HepG2 (cell line): ENCODE measurements at regions not wholly inside any gene's neighbourhood (a gene's known extent, or its start where the extent isn't known, plus 50 kb on each side); places are given as distances from the start of the nearest gene placed in this dataset.

ENCODE experiments used
- BCL6 ChIP-seq: IDR thresholded peaks from 2 replicates; pipeline ENCODE4 v1.6.1; 2016; ENCODE audit warnings: missing genetic modification reagents, missing compliant biosample characterization
- CREB3 ChIP-seq: sonication (generic); formaldehyde crosslinking; IDR thresholded peaks from 2 replicates; pipeline ENCODE4 v1.5.0; 2020; ENCODE audit warnings: missing genetic modification reagents
- DR1 ChIP-seq: sonication (generic); formaldehyde crosslinking; IDR thresholded peaks from 2 replicates; pipeline ENCODE4 v1.8.0; 2021; ENCODE audit warnings: mild to moderate bottlenecking, missing genetic modification reagents, inconsistent platforms
- PITX1 ChIP-seq: sonication (generic); formaldehyde crosslinking; IDR thresholded peaks from 2 replicates; pipeline ENCODE4 v1.5.1; 2020; ENCODE audit warnings: mild to moderate bottlenecking, missing genetic modification reagents
- SMAD9 ChIP-seq: sonication (generic); formaldehyde crosslinking; IDR thresholded peaks from 2 replicates; pipeline ENCODE4 v1.5.1; 2020; ENCODE audit warnings: mild to moderate bottlenecking, missing genetic modification reagents
- SNRNP70 ChIP-seq: fragments of 200-400 bp; formaldehyde crosslinking; IDR thresholded peaks from 2 replicates; pipeline ENCODE4 v1.6.1; 2017; ENCODE audit warnings: mild to moderate bottlenecking, low read depth, low read length, moderate library complexity
- SOX13 ChIP-seq, 3 experiments: fragments of 450-650 bp in 1 of 3; sonication (generic) in 1 of 3; formaldehyde crosslinking in 1 of 3; IDR thresholded peaks in 2 of 3; conservative IDR thresholded peaks in 1 of 3; 2 replicates each; pipeline versions ENCODE4 v1.5.0 to v1.6.1; 2016 to 2020; ENCODE audit warnings: antibody characterized with exemption in 1 of 3, mild to moderate bottlenecking in 1 of 3, missing compliant biosample characterization in 1 of 3, missing genetic modification reagents in 1 of 3, moderate library complexity in 1 of 3
- TARDBP ChIP-seq: sonication (generic); formaldehyde crosslinking; IDR thresholded peaks from 2 replicates; pipeline ENCODE4 v1.8.0; 2022; ENCODE audit warnings: mild to moderate bottlenecking, missing genetic modification reagents
- TCF7 ChIP-seq: sonication (generic); IDR thresholded peaks from 2 replicates; pipeline ENCODE4 v1.6.1; 2016; ENCODE audit warnings: antibody characterized with exemption, low read depth
- TEAD3 ChIP-seq: optimal IDR thresholded peaks from 2 replicates; pipeline ENCODE3; 2016; ENCODE audit warnings: borderline replicate concordance
- YEATS2 ChIP-seq: sonication (generic); formaldehyde crosslinking; IDR thresholded peaks from 2 replicates; pipeline ENCODE4 v1.4.0; 2020; ENCODE audit warnings: missing genetic modification reagents, borderline replicate concordance
- ZBTB7B ChIP-seq: sonication (generic); formaldehyde crosslinking; IDR thresholded peaks from 2 replicates; pipeline ENCODE4 v1.4.0; 2020; ENCODE audit warnings: missing genetic modification reagents
- ZC3H13 ChIP-seq: sonication (generic); formaldehyde crosslinking; IDR thresholded peaks from 2 replicates; pipeline ENCODE4 v1.8.1; 2023; ENCODE audit warnings: mild to moderate bottlenecking, missing genetic modification reagents, moderate library complexity
- ZFY ChIP-seq: sonication (generic); formaldehyde crosslinking; IDR thresholded peaks from 2 replicates; pipeline ENCODE4 v1.4.0; 2020; ENCODE audit warnings: missing genetic modification reagents
- ZKSCAN8 ChIP-seq: IDR thresholded peaks from 2 replicates; pipeline ENCODE4 v1.6.1; 2016; ENCODE audit warnings: borderline replicate concordance, missing genetic modification reagents, missing compliant biosample characterization
- ZNF33A ChIP-seq: sonication (generic); formaldehyde crosslinking; IDR thresholded peaks from 2 replicates; pipeline ENCODE4 v1.5.1; 2020; ENCODE audit warnings: missing genetic modification reagents, mild to moderate bottlenecking, moderate library complexity, borderline replicate concordance
- ZNF562 ChIP-seq: sonication (generic); formaldehyde crosslinking; IDR thresholded peaks from 2 replicates; pipeline ENCODE4 v1.8.0; 2022; ENCODE audit warnings: missing genetic modification reagents, borderline replicate concordance
- ZSCAN9 ChIP-seq: IDR thresholded peaks from 2 replicates; pipeline ENCODE4 v1.6.1; 2016; ENCODE audit warnings: borderline replicate concordance
- TF ChIP-seq, protein P1 (sequence below): sonication (generic); formaldehyde crosslinking; IDR thresholded peaks from 2 replicates; pipeline ENCODE4 v1.5.1; 2020; ENCODE audit warnings: missing genetic modification reagents, mild to moderate bottlenecking, borderline replicate concordance
- TF ChIP-seq, protein P2 (sequence below): sonication (generic); formaldehyde crosslinking; IDR thresholded peaks from 2 replicates; pipeline ENCODE4 v1.5.0; 2020; ENCODE audit warnings: mild to moderate bottlenecking, missing genetic modification reagents
- TF ChIP-seq, protein P3 (sequence below): IDR thresholded peaks from 2 replicates; pipeline ENCODE4 v1.6.1; 2012; ENCODE audit warnings: inconsistent platforms
- TF ChIP-seq, protein P4 (sequence below): sonication (generic); formaldehyde crosslinking; IDR thresholded peaks from 2 replicates; pipeline ENCODE4 v1.4.0; 2020; ENCODE audit warnings: missing genetic modification reagents

DNA sequence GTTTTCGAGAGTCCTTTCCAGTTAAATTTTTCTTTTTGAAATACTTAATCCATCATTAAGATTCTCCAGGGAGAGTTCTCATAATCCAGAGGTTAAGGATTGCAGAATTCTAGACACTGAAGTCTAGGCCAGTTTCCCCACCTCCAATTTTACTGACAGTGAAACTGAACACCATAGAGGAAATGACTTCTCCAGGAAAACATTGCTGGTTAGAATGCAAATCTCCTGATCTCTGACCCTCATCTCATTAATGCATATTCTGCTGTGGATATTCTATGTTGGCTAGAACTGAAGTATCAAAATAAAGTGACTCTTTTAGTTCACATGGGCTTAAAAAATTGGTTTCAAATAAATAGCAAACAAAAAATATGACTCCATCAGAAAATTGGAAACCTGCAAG lies 105.8 kb upstream of the UGP2 start (continued):
- TF ChIP-seq, protein P1, sequence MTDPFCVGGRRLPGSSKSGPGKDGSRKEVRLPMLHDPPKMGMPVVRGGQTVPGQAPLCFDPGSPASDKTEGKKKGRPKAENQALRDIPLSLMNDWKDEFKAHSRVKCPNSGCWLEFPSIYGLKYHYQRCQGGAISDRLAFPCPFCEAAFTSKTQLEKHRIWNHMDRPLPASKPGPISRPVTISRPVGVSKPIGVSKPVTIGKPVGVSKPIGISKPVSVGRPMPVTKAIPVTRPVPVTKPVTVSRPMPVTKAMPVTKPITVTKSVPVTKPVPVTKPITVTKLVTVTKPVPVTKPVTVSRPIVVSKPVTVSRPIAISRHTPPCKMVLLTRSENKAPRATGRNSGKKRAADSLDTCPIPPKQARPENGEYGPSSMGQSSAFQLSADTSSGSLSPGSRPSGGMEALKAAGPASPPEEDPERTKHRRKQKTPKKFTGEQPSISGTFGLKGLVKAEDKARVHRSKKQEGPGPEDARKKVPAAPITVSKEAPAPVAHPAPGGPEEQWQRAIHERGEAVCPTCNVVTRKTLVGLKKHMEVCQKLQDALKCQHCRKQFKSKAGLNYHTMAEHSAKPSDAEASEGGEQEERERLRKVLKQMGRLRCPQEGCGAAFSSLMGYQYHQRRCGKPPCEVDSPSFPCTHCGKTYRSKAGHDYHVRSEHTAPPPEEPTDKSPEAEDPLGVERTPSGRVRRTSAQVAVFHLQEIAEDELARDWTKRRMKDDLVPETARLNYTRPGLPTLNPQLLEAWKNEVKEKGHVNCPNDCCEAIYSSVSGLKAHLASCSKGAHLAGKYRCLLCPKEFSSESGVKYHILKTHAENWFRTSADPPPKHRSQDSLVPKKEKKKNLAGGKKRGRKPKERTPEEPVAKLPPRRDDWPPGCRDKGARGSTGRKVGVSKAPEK (CRISPR knock-in tag) = no peak
- TF ChIP-seq ZC3H13 (CRISPR knock-in tag) = no peak
- TF ChIP-seq SMAD9 = no peak
- no peak for TF ChIP-seq CREB3 (CRISPR knock-in tag)
- TF ChIP-seq ZSCAN9 (CRISPR knock-in tag) = no peak
- TF ChIP-seq ZNF33A (CRISPR knock-in tag) = no peak
- TF ChIP-seq ZKSCAN8 (CRISPR knock-in tag) = no peak
- TF ChIP-seq ZNF562 (CRISPR knock-in tag) = no peak
- no peak for TF ChIP-seq BCL6 (CRISPR knock-in tag)
- TF ChIP-seq TEAD3 (CRISPR knock-in tag) = peak; percentile 26
- no peak for TF ChIP-seq SOX13 (IDR thresholded peaks at IDR 0.05)
- peak in 1 of 2 experiments; percentile 29; a peak in 1 of 4 replicates for TF ChIP-seq SOX13 (CRISPR knock-in tag; conservative IDR thresholded peaks at IDR 0.05 in 1 of 2, IDR thresholded peaks at IDR 0.05 in 1 of 2)
- TF ChIP-seq SNRNP70 = no peak
- no peak for TF ChIP-seq ZFY (CRISPR knock-in tag)
- TF ChIP-seq, protein P2, sequence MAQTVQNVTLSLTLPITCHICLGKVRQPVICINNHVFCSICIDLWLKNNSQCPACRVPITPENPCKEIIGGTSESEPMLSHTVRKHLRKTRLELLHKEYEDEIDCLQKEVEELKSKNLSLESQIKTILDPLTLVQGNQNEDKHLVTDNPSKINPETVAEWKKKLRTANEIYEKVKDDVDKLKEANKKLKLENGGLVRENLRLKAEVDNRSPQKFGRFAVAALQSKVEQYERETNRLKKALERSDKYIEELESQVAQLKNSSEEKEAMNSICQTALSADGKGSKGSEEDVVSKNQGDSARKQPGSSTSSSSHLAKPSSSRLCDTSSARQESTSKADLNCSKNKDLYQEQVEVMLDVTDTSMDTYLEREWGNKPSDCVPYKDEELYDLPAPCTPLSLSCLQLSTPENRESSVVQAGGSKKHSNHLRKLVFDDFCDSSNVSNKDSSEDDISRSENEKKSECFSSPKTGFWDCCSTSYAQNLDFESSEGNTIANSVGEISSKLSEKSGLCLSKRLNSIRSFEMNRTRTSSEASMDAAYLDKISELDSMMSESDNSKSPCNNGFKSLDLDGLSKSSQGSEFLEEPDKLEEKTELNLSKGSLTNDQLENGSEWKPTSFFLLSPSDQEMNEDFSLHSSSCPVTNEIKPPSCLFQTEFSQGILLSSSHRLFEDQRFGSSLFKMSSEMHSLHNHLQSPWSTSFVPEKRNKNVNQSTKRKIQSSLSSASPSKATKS (CRISPR knock-in tag) = no peak
- no peak for TF ChIP-seq DR1 (CRISPR knock-in tag)
- TF ChIP-seq, protein P3, sequence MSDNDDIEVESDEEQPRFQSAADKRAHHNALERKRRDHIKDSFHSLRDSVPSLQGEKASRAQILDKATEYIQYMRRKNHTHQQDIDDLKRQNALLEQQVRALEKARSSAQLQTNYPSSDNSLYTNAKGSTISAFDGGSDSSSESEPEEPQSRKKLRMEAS = no peak
- no peak for TF ChIP-seq YEATS2 (CRISPR knock-in tag)
- no peak for TF ChIP-seq PITX1 (CRISPR knock-in tag)
- no peak for TF ChIP-seq ZBTB7B (CRISPR knock-in tag)
- no peak for TF ChIP-seq TARDBP
- TF ChIP-seq, protein P4, sequence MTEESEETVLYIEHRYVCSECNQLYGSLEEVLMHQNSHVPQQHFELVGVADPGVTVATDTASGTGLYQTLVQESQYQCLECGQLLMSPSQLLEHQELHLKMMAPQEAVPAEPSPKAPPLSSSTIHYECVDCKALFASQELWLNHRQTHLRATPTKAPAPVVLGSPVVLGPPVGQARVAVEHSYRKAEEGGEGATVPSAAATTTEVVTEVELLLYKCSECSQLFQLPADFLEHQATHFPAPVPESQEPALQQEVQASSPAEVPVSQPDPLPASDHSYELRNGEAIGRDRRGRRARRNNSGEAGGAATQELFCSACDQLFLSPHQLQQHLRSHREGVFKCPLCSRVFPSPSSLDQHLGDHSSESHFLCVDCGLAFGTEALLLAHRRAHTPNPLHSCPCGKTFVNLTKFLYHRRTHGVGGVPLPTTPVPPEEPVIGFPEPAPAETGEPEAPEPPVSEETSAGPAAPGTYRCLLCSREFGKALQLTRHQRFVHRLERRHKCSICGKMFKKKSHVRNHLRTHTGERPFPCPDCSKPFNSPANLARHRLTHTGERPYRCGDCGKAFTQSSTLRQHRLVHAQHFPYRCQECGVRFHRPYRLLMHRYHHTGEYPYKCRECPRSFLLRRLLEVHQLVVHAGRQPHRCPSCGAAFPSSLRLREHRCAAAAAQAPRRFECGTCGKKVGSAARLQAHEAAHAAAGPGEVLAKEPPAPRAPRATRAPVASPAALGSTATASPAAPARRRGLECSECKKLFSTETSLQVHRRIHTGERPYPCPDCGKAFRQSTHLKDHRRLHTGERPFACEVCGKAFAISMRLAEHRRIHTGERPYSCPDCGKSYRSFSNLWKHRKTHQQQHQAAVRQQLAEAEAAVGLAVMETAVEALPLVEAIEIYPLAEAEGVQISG (CRISPR knock-in tag) = no peak
- TF ChIP-seq TCF7 = no peak
